ENCODE measurements at regions not wholly inside any gene's neighbourhood (a gene's known extent, or its start where the extent isn't known, plus 50 kb on each side); places are given as distances from the start of the nearest gene placed in this dataset.

DNA sequence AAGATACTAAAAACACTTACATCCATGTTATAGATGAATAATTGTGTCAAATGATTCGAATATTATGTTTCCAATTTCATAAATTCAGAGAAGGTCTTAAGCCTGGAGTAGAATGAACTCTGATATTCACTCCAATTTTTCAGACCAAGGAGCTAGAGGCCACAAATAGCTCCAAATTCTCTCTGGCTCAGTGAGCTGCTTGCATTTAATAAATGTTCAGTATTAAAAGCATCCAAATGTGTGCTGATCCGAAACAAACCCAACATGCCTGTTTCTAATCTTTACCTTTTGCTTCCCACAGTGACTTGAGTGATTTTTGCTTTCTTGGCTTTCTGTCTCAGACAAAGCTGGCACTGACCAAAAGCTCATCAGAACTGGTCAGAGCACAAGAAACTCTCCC, 291.4 kb downstream of the CCDC85A start:
- no peak overlapping the region for H3K4me3 ChIP-seq (ENCODE audit: low read depth, low read length)
- TF ChIP-seq, protein P1, sequence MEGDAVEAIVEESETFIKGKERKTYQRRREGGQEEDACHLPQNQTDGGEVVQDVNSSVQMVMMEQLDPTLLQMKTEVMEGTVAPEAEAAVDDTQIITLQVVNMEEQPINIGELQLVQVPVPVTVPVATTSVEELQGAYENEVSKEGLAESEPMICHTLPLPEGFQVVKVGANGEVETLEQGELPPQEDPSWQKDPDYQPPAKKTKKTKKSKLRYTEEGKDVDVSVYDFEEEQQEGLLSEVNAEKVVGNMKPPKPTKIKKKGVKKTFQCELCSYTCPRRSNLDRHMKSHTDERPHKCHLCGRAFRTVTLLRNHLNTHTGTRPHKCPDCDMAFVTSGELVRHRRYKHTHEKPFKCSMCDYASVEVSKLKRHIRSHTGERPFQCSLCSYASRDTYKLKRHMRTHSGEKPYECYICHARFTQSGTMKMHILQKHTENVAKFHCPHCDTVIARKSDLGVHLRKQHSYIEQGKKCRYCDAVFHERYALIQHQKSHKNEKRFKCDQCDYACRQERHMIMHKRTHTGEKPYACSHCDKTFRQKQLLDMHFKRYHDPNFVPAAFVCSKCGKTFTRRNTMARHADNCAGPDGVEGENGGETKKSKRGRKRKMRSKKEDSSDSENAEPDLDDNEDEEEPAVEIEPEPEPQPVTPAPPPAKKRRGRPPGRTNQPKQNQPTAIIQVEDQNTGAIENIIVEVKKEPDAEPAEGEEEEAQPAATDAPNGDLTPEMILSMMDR (IDR thresholded peaks at IDR 0.05; ENCODE audit: low read depth, low read length): no peak

DNA sequence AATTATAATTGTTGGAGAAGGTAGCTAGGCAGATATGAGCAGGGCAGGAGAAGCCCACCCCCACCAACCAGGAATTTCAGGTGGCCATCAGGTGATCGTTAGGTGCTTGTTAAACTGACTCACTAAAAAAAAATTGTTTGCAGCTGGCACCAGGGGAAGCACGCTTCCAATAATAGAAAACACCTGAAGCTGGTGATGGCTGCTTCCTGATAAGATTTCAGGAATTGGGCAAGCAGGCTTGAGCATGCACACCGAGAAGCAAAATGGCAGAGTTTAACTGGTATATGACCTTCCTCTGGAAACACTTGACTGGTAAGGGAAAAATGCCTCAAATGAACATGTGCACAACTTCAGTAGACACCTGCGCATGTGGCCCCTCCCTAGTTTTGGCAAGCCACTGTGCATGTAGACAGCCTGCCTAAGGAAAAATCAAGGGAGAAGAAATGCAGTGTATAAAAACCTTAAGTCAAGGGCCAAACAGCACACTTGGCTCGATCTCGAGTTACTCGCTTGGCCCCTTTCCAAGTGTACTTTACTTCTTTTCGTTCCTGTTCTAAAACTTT, 292.8 kb downstream of the CCDC85A start:
- H3K4me3 ChIP-seq (ENCODE audit: low read depth, low read length): no peak overlapping the region
- TF ChIP-seq, protein P1 (IDR thresholded peaks at IDR 0.05; ENCODE audit: low read depth, low read length): no peak

DNA sequence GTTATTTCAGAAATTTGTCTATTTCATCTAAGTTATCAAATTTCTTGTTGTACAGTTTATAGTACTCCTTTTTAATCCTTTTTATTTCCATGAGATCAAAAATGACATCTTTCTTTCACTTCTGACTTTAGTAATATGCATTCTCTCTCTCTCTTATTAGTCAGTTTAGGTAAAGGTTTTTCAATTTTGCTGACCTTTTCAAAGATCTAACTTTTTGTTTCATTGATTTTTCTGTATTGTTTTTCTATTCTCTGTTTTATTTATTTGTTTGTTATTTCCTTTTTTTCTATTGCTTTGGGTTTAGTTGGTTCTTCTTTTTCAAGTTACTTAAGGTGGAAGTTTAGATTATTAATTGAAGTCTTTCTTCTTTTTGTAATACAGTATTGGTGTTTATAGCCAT, 294.2 kb downstream of the CCDC85A start:
- TF ChIP-seq, protein P1 (IDR thresholded peaks at IDR 0.05; ENCODE audit: low read depth, low read length): no peak
- no peak overlapping the region for H3K4me3 ChIP-seq (ENCODE audit: low read depth, low read length)

DNA sequence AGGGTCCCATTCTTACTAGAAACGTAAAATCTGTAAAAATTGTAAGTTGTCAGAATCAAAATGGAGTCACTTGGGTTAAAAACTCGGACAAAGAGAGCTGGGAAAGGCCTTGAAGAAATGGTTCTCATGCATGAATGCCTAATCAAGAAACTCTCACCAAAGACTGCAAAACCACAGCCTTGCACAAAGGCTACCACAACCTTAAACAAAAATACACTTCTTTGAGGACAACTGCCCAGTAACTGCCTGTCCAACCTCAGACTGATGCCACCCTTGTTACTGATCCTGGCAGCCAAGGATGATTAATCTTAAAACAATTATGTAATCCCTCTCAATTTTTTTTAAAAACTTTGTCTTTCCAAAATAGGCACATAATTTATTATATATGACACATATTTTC, 299.3 kb downstream of the CCDC85A start:
- TF ChIP-seq, protein P1 (IDR thresholded peaks at IDR 0.05; ENCODE audit: low read depth, low read length): no peak
- H3K4me3 ChIP-seq (ENCODE audit: low read depth, low read length): no peak overlapping the region

DNA sequence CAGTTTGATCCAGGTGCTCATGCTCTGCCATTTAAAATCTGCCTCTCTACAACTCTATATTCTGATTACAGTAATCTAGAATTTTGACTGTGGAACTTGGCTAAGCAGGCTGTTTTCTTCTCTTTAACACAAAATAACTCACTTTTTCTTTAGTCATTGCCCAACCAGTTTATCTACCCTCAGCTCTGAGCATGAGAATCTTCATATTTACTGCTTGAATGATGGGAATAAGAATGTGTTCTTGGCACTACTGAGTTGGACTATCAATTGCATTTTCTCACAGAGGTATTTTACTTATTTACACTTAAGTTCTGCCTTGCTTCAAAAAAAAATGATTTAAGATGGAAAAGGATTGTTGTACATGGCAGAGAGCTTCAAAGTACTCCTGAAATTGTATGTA, 301.1 kb downstream of the CCDC85A start:
- no peak overlapping the region for H3K4me3 ChIP-seq (ENCODE audit: low read depth, low read length)
- TF ChIP-seq, protein P1 (IDR thresholded peaks at IDR 0.05; ENCODE audit: low read depth, low read length): no peak

DNA sequence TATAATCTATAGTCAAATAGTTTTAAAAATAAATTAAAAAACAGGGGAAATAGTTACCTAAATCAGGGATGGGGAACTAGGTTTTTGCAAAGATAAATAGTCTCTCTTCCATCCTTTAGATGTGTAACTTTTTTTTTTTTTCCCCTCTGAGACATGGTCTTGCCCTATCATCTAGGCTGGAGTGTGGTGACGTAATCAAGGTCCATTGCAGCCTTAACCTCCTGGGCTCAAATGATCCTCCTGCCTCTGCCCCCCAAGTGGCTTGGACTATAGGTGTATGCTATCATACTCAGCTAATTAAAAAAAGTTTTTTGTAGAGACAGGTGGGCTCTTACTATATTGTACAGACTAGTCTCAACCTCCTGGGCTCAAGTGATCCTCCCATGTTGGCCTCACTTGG, 316.5 kb downstream of the CCDC85A start:
- TF ChIP-seq, protein P1 (IDR thresholded peaks at IDR 0.05; ENCODE audit: low read depth, low read length): no peak
- no peak overlapping the region for H3K4me3 ChIP-seq (ENCODE audit: low read depth, low read length)

DNA sequence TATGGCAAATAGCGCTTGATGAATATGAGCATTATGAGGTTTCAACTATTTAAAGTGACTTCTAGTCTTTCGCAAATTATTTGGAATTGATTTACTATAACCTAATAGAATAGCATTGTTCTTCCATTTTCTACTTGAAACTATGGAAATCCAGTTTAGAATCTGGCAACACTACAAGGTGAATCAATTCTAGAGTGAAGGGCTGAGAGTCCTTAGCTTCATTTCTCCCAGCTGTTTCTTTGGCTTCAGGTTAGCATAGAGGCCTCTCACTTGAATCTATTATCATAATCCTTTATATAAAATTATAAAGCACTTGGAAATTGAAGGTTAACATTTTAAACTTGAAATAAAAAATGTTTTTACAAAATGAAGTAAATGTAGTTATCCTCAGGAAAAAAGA, 318.8 kb downstream of the CCDC85A start:
- TF ChIP-seq, protein P1 (IDR thresholded peaks at IDR 0.05; ENCODE audit: low read depth, low read length): no peak
- H3K4me3 ChIP-seq (ENCODE audit: low read depth, low read length): no peak overlapping the region
